ENCODE measurements at regions not wholly inside any gene's neighbourhood (a gene's known extent, or its start where the extent isn't known, plus 50 kb on each side); places are given as distances from the start of the nearest gene placed in this dataset.

DNA sequence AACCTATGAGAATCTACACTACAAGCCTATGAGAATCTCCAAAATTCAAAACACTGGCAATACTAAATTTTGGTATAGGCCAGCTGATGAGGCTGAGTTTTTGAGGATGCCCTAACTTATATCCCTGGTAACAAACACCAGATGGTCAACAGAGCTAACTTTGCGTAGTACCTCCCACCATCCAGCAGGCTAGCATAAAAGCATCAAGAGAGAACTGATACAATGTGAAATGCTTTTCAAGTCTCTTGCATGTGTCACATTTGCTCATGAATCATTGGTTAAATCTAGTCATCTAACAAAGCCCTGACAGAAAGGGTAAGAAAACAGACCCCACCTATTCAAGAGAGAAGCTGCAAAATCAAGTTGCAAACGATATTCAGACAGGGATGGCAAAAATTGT, 1609.7 kb upstream of the CDH9 start:
- TF ChIP-seq CTCF (IDR thresholded peaks at IDR 0.05) = no peak
- TF ChIP-seq POLR2A (IDR thresholded peaks at IDR 0.05) = no peak

Measured in body of pancreas (tissue), 4 donors.